Suprapubic skin (tissue), 4 donors: ENCODE measurements at regions not wholly inside any gene's neighbourhood (a gene's known extent, or its start where the extent isn't known, plus 50 kb on each side); places are given as distances from the start of the nearest gene placed in this dataset.

ENCODE experiments used
- DNase-seq, 2 donors: peaks; one replicate each; pipeline ENCODE4 v3.0.0-alpha.2; 2019; ENCODE audit warnings: low spot score in 2 of 2
- H3K27ac ChIP-seq: fragments of 200-600 bp; sonication (generic); one replicate; pipeline ENCODE4 v1.5.1; 2019
- H3K27me3 ChIP-seq: fragments of 200-600 bp; sonication (generic); one replicate; pipeline ENCODE4 v1.5.1; 2019
- H3K36me3 ChIP-seq: fragments of 200-600 bp; sonication (generic); one replicate; pipeline ENCODE4 v1.5.1; 2019
- H3K4me1 ChIP-seq: fragments of 200-600 bp; sonication (generic); one replicate; pipeline ENCODE4 v1.5.1; 2019
- H3K4me3 ChIP-seq: fragments of 200-600 bp; sonication (generic); one replicate; pipeline ENCODE4 v1.5.1; 2019; ENCODE audit warnings: mild to moderate bottlenecking
- H3K9me3 ChIP-seq: fragments of 200-600 bp; sonication (generic); one replicate; pipeline ENCODE4 v1.5.1; 2019
- EP300 ChIP-seq: sonication (generic); formaldehyde crosslinking; IDR thresholded peaks from one replicate; pipeline ENCODE4 v1.6.1; 2017; ENCODE audit warnings: antibody characterized with exemption
- POLR2A ChIP-seq, 2 donors: fragments of 450-650 bp; IDR thresholded peaks; one replicate each; pipeline ENCODE4 v1.6.1; 2017; ENCODE audit warnings: antibody characterized with exemption in 2 of 2, mild to moderate bottlenecking in 2 of 2, moderate library complexity in 2 of 2
- POLR2AphosphoS5 ChIP-seq, 3 donors: sonication (generic); formaldehyde crosslinking; IDR thresholded peaks; one replicate each; pipeline ENCODE4 v1.6.1; 2017; ENCODE audit warnings: antibody characterized with exemption in 3 of 3
- WGBS: methylation state at CpG from one replicate; pipeline ENCODE4 v1.1.5; 2018; 5-methylcytosine and 5-hydroxymethylcytosine counted together
- TF ChIP-seq, protein P1 (sequence below), 2 donors: fragments of 200-600 bp in 1 of 2; fragments of 450-650 bp in 1 of 2; sonication (generic) in 1 of 2; IDR thresholded peaks; one replicate each; pipeline ENCODE4 v1.5.1; 2016 to 2019; ENCODE audit warnings: antibody characterized with exemption in 2 of 2, mild to moderate bottlenecking in 1 of 2, moderate library complexity in 1 of 2

DNA sequence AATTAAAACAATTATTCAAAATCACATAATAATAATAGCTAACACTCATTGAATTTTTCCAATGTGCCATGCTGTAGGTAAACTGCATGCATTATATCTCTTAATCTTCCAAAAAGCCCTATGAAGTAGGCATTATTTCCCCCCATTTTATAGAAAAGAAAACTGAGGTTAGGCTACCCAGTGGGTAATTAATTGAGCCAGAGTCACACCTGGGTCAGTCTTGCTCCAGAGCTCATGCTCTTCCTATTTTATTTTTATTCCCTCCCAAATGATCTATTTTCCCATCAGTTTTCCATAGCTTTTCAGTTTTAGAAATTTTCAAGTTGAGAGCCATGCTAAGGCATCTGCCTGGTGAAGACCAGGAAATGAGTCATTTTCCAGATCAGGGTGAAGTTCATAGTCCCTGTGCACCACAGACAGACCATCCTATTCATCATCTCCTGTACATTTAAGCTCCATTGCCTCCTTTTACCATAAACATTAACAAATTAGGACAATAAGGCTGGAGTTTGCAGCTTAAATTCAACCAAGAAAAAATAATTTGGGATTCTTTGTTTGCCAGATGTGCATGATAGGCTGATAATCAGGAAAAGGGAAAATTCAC lies 417.3 kb downstream of the OTOL1 start:
- TF ChIP-seq POLR2AphosphoS5 (IDR thresholded peaks at IDR 0.05) (no peak), EP300 (no peak), POLR2A (IDR thresholded peaks at IDR 0.05) (no peak)
- TF ChIP-seq, protein P1, sequence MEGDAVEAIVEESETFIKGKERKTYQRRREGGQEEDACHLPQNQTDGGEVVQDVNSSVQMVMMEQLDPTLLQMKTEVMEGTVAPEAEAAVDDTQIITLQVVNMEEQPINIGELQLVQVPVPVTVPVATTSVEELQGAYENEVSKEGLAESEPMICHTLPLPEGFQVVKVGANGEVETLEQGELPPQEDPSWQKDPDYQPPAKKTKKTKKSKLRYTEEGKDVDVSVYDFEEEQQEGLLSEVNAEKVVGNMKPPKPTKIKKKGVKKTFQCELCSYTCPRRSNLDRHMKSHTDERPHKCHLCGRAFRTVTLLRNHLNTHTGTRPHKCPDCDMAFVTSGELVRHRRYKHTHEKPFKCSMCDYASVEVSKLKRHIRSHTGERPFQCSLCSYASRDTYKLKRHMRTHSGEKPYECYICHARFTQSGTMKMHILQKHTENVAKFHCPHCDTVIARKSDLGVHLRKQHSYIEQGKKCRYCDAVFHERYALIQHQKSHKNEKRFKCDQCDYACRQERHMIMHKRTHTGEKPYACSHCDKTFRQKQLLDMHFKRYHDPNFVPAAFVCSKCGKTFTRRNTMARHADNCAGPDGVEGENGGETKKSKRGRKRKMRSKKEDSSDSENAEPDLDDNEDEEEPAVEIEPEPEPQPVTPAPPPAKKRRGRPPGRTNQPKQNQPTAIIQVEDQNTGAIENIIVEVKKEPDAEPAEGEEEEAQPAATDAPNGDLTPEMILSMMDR (IDR thresholded peaks at IDR 0.05): no peak
- DNase-seq: no peak
- Histone ChIP-seq H3K36me3 (no peaks in the 10 kb centered on the region), H3K27ac (no peak overlapping the region), H3K27me3 (no peaks in the 10 kb centered on the region), H3K4me1 (peaks cover 5% of the 10 kb centered on the region), H3K4me3 (no peak overlapping the region), H3K9me3 (no peaks in the 10 kb centered on the region)

DNA sequence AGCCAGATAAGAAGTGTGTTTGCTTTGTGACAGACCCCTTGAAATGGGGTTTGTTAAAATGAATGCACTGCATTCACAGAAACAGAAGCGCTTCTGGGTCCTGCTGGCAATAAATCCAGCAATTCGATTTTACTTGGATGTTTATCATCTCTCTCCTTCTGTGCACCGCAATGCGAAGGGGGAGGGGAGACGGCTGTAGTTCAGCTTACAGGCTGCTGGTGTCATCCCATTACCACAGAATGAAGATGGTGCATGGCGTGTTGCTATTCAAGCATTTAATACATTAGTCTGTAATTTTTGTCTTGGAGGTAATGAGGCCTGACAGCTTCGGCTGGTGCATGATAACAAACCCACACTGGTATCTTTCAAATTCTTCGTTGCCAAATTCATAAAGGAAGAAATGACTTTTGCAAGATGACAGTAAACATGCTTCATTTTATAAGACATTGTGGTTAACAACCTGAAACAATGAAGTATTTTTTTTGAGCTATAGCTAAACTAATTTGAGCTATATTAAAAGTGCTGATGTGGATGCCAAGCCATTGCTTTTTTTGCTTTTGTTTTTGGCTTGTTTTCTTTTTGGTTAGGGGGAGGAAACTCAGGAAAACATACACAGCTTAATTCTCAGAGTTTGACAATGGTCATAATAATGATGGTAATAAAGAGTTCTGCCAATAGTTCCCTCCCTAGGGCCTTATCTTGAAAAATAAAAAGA lies 418.3 kb downstream of the OTOL1 start:
- WGBS: 36% methylated on average over 8 of the region's 8 CpGs
- H3K4me3 ChIP-seq: no peak overlapping the region
- H3K4me1 ChIP-seq: peaks cover 5% of the 10 kb centered on the region
- no peaks in the 10 kb centered on the region for H3K36me3 ChIP-seq
- no peak for DNase-seq
- H3K27me3 ChIP-seq: no peaks in the 10 kb centered on the region
- no peaks in the 10 kb centered on the region for H3K9me3 ChIP-seq
- TF ChIP-seq POLR2A (IDR thresholded peaks at IDR 0.05) (no peak), EP300 (no peak), POLR2AphosphoS5 (IDR thresholded peaks at IDR 0.05) (no peak)
- TF ChIP-seq, protein P1 (IDR thresholded peaks at IDR 0.05): peak in 1 of 2 donors; percentile 19
- no peak overlapping the region for H3K27ac ChIP-seq

DNA sequence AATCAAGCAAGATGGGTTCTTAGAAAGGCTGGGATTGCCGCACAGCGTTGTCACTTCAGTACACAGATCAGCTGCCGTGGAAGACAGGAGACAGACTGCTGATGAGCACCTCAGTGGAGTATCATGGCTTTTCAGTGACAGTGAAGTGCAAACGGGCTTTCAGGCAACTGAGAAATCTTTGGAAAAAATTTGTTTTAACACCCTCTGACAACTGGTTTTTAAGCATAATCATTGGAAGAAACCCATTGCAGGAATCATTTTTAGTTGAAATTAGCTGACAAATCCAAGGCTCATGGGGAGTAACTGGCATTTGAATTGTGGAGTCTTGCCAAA lies 418.8 kb downstream of the OTOL1 start:
- H3K4me1 ChIP-seq: peaks cover 5% of the 10 kb centered on the region
- 46% methylated on average over 4 of the region's 4 CpGs for WGBS
- H3K27me3 ChIP-seq: no peaks in the 10 kb centered on the region
- H3K27ac ChIP-seq: no peak overlapping the region
- no peaks in the 10 kb centered on the region for H3K36me3 ChIP-seq
- H3K4me3 ChIP-seq: no peak overlapping the region
- TF ChIP-seq, protein P1 (IDR thresholded peaks at IDR 0.05): no peak
- TF ChIP-seq POLR2A (IDR thresholded peaks at IDR 0.05): no peak
- no peak for TF ChIP-seq EP300
- TF ChIP-seq POLR2AphosphoS5 (IDR thresholded peaks at IDR 0.05): no peak
- DNase-seq: no peak
- H3K9me3 ChIP-seq: no peaks in the 10 kb centered on the region

DNA sequence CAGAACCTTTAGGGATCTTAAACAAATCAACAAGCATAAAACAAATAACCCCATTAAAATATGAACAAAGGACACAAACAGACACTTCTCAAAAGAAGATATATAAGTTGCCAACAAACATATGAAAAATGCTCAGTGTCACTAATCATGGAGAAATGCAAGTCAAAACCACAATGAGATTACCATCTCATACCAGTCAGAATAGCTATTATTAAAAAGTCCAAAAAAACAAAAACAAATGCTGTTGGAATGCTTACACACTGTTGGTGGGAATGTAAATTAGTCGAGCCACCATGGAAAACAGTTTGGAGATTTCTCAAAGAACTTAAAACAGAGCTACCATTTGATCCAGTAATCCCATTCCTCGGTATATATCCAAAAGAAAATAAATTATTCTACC lies 423.6 kb downstream of the OTOL1 start:
- no peak for TF ChIP-seq EP300

DNA sequence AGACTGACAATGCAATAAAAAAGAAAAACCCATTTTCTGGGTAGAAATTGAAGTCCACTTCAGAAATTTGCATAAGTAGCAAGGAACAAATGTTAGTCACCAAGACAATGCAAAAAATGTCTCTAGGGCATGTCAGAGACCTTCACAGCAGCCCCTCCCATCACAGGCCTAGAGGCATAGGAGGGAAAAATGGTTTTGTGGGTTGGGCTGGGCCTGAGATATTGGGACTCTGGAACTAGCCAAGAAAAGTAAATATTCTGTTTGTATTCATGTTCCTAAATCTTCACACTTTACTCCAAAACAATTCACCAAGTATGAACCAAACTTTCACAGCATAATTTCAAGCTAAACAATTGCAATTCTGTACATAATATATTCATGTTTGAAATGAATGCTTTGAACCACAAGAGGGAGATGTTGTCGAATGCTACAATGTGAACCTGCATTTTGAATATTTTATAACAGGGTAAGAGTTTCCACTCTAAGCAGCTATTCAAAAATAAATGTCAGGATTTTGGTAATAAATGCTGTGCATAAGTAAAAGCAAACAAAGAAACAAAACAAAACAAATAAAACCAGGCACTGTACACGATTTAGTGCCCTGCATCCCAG lies 429.2 kb downstream of the OTOL1 start:
- Histone ChIP-seq H3K27me3 (no peaks in the 10 kb centered on the region), H3K4me3 (no peak overlapping the region), H3K27ac (no peak overlapping the region), H3K9me3 (peaks cover 6% of the 10 kb centered on the region), H3K4me1 (no peaks in the 10 kb centered on the region), H3K36me3 (no peaks in the 10 kb centered on the region)
- WGBS: 86% methylated on average over 2 of the region's 2 CpGs
- TF ChIP-seq EP300 (no peak), POLR2AphosphoS5 (IDR thresholded peaks at IDR 0.05) (no peak), POLR2A (IDR thresholded peaks at IDR 0.05) (no peak)
- TF ChIP-seq, protein P1 (IDR thresholded peaks at IDR 0.05): no peak
- DNase-seq: no peak

More for the DNA sequence above, 423.6 kb downstream of the OTOL1 start:
- Histone ChIP-seq H3K9me3 (no peaks in the 10 kb centered on the region), H3K27me3 (no peaks in the 10 kb centered on the region), H3K36me3 (no peaks in the 10 kb centered on the region), H3K27ac (no peak overlapping the region), H3K4me1 (peaks cover 4% of the 10 kb centered on the region), H3K4me3 (no peak overlapping the region)
- DNase-seq: no peak
- WGBS: 85% methylated on average over 2 of the region's 2 CpGs
